HG02588 (cell line): ENCODE measurements at regions not wholly inside any gene's neighbourhood (a gene's known extent, or its start where the extent isn't known, plus 50 kb on each side); places are given as distances from the start of the nearest gene placed in this dataset.

Source experiments
- ATAC-seq: cut with Tn5 transposase; IDR thresholded peaks from one replicate; pipeline ENCODE4 v1.9.1; 2021; ENCODE audit warnings: mild to moderate bottlenecking, moderate library complexity; ENCODE audit not compliant: unreplicated experiment

DNA sequence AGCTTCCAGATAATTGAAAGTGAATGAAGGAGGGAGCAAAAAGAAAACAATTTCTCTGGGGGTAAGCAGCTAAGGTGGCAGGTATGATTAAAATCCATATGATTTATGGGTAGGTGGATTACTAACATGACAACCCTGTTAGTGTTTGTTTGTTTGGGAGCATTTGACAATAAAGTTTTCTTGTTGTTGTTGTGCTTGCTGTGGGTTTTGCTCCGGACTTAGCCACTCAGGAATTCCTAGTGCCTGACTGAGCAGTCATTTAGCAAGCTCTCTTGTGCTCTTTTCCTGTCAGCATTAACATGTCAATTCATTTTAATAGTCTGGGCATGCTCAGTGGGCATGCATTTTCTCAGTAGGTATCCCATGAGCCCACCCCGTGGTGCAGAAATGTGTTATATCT, 674.8 kb upstream of the ZEB2 start:
- no peak for ATAC-seq

DNA sequence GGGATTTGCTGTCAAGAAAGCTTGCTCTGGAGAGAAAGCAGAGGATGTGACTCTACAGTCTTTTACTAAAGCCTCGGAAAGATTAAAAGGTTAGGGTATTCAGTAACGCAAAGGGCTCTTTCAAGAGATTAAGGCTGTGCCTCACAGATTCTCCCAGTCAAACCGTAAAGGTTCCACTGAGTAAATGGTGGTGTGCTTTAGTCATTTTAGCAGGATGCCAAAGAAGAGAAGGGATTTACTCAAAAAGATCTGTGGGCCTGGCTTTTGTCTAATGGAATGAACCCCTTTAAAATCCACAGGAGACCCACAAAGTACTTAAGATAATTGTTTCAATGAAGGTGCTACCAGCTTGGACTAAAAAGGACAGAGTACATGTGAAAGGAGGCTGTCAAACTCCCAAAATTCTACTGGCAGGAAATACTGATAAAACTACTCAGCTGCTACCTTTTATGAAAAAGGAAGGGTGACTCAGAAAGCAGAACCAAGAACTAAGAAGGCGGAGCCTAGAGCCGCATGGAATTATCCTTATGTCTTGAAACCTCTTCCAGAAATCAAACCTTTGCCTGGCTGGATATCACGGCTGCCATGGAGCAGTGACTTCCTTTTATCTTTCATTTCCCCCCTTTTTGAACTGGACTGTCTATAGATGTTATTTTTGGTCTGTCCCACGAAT, 670.2 kb upstream of the ZEB2 start:
- no peak for ATAC-seq

DNA sequence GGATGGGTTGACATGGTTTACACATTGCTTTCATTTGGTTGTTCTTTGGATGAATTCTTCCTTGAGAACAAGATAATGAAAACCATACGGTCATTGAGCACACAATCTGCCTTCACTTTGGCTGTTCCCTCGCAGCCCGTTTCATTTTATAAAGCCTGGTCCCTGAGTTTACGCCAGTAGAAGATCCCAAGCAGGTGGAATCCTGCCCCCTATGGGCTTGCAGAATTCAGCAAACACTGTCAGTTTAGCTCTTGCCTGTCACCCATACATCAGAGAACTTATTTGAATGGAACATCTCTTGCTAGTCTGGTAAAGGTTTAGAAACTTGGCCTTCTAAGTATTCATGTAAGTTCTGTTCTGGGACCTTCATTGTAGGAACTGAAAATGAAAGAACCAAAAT, 666.4 kb upstream of the ZEB2 start:
- no peak for ATAC-seq

DNA sequence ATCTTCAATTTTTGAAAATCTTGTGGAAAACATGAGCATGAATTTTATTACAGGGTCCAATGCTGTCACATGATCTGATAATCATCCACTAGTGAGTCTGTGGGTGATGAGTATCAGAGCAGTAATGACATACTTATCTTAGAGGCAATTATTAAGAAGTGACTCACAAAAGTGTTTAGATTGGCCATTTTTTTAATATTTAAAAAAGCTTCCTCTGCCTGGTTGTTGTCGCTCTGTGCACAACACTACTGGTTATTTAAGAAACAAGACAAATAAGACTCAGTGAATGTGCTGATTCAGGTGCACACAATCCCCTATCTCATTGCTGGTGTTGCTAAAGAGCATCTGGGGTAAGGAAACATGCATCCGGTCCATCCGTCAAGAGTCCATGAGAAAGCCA, 665.8 kb upstream of the ZEB2 start:
- no peak for ATAC-seq

DNA sequence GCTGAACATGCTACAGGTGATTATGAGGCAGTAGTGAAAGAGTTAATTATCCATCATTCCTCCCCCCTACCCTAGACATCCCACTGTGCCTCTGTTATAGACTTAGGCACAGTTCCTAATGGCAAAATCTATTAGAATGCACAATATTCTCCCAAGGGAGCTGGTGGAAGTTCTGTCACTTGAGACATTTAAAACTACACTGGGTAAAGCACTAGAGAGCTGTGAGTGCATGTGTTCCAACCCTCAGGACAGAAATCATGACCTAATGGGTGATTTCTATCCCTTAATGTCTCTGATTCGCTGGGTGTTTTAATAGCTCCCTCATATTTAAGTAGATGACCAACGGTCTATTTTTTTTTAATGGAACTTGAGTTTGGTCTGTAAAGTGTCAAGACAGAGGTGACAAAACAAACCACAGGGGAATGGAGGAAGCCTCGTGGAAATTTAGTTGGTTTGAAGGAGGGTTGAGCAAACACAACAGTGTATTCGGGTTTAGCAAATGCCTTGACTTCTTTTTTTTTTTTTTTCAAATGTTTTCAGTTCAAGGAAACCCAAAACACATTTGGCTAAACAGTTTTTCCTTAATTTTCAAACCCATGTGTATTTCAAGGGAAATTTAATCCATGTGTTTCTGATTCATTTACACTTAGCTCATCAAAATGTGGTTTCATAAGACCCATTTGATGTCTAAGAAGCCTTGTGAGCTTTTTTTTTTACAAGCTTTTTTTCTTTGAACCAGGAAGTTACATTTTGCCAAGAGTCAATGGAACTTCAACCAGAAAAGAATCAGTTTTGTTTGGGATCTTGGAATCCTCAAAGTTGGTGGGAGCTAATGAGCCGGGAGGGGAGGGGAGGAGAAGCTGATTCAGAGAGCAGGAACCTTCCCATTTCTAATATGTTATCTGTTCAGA, 665.1 kb upstream of the ZEB2 start:
- ATAC-seq, result no peak

DNA sequence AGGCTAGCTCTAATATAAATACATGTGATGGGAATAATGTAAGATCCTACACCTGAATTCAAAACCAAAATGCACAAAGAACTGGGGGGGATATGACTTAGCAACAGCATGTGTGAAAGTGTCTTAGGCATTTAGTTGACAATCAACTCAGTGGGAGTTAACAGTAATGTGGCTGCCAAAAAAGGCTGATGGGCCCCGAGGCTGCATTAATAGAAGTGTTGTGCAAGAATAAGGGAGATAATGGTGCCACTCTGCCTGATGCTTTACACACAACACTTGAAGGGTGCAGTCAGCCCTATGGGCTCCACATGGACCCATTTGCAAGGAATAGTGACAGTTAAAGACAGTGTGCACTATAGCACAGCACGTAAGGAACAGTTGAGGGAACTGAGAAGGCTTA, 649.4 kb upstream of the ZEB2 start:
- no peak for ATAC-seq

DNA sequence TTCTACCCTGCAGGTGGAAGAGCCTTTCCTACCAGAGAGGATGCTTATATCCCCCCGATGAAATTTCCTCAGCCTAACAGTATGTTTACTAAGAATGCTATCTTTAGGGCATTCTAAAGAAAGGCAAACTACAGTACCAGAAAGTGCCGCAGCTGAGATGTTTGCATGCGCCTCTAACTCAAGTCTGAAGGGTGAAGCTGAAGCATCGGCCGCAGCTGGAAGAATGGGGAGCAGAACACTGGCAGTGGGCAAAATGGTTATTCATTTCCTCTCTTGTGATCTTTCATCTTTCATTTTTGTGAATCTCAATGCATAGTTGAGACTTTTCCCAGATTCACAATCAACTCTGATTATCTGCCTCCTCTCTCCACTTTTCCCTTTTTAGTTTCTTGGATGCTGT, 648.2 kb upstream of the ZEB2 start:
- ATAC-seq, result no peak

DNA sequence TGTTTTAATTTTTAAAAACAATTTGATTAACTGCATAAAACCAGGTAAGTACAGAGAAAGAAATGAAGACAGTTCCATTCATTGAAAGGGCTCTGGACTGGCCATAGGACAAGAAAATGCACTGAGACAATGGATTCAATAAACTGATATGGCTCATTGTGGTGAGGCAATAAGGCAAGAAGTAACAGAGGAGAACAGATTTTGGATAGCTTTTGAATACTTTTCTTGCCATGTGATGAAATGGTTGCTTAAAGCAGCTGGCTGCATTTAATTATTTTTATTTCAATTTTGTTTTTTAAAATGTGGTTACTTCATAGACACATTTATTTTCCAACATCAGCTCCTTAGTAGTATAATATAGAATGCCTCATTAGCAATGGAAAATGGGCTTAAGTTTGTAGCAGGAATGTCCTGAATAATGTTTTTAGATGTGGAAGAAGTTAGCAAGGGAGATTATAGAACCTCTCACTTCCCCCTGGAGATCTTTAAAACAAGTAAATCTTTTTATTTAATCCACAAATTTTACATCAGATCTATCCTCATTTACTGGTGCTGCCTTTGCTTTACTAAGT, 646.9 kb upstream of the ZEB2 start:
- ATAC-seq, result no peak

DNA sequence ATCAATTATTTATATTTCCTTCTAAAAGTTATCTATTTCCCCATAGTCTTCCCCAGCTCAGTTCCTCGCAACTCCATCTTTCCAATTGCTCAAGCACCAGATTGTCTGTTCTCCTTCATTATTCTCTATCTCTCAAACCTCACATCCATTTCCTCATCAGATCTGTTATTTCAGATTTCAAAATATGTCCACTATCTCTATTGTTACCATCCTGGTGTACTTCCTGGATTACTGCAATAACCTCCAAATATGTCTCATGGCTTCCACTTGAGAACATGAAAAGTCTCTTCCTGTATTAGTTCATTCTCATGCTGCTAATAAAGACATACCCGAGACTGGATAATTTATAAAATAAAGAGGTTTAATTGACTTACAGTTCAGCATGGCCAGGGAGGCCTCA, 641.7 kb upstream of the ZEB2 start:
- ATAC-seq, result no peak

DNA sequence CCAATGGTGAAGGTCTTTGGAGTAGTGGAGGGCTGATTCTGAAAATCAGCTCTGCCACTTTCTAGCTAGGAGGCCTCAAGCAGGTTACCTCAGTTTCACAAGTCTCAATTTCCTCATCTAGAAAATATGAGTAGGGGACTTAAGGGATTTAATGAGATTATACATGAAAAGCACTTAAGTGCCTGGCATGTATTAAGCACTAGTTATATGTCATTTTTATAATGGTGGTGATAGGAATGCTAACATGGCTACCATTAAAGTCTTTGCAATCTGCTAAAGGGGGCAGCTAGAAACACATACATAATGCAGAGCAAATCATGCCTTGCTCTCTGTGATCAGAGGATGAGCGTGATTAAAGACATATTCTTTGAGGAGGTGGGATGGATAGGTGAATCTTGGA, 640.9 kb upstream of the ZEB2 start:
- ATAC-seq, result no peak

DNA sequence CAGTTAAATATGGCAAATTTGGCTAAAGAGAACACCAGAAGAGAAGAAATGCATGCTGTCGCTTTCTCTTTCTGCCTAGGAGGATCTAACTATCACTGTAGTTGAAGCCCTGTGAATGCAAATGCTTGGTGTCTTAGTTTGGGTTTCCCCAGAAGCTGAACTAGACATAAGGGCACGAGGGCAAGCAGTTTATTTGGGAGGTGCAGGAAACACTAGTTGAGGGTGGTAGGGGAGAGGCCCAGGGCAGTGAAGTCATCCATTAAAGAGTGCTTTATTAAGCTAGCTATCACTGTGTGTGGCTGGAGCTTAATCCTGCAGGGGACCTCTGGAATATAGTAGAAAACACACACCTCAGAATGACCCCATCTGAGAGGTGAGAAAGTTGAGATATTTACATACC, 639.8 kb upstream of the ZEB2 start:
- ATAC-seq, result no peak

DNA sequence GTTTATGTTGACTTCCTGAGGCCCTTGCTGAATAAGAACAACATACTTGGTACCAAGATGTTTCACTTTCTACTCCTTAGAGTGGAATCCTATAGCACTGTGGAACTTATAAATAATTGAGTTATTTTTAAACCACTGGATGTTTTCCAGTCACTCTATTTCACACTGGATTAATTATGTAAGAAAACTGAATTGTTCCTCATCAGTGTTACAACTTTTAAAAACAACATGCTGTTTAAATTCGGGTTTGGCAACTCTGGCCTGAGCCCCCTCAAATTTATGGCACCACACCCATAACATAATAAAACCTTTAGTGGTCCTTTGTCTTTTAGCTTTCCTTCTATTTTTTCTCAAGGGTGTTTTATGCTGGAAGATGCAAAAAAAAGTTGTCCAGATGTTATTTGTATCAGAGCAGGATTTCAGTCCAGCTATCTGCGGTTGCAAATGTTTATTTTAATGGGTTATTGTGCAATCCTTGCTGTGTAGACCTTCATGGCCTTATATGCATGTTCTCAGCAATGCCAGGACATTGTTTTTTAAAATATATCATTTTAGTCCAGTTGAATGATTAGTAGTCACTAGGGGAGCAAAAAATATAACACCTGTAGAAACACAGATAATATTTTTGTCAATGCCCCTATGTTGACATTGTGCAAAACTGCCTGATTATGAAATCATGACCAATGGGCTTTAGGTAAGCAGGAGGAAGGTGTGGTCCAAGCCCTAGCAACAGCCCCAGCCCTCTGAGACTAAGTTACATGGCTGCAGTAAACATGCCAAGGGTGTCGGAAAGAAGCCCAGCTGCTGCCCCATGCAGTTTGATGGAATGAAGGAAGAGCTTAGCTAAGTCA, 638.0 kb upstream of the ZEB2 start:
- no peak for ATAC-seq

DNA sequence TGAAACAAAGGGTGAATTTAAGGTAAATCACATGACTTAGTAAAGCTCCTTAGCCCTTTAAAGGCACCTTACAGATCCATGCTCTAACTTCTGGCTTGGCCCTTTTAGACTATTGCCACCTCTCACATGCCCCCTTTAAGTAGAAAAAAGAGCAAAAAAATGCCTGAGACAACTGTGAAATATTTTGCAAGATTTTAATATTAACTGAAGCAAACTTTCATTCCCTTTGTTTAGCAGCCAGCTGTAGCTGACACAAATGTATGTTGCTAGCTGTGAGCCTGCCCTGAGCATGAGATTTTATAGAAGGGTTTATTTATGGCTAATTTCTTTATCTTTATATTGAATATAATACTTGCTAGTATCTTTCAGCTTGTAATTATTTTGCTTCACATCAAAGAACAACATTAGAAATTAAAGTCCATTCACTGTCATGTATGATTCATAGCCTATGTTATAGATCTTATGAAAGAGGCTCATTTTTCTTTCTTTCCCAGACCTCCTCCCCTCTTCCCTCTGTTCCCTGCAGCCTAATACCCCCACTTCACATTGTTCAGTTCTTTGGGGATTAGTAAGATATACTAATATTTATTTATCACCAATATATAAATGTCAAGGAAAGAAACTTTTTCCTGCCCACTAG, 637.2 kb upstream of the ZEB2 start:
- no peak for ATAC-seq

DNA sequence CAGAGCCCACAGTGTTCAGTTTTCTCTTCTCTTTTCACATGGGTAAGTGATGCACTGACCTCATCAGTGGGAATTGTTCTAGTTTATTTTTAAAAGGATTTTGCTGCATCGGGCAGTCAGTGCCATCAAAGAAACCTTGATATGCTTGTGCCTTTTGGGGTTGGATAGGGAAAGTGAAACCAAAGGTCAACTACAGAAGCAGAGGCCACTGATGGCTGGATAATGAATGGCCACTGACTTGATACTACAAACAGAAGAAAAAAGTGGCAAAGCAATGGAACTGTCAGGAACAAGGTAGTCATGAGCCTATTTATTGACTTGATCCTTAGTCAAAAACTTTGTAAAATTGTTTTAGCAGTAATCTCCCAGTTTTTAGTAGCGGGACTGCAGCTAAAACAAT, 636.3 kb upstream of the ZEB2 start:
- ATAC-seq, result no peak

DNA sequence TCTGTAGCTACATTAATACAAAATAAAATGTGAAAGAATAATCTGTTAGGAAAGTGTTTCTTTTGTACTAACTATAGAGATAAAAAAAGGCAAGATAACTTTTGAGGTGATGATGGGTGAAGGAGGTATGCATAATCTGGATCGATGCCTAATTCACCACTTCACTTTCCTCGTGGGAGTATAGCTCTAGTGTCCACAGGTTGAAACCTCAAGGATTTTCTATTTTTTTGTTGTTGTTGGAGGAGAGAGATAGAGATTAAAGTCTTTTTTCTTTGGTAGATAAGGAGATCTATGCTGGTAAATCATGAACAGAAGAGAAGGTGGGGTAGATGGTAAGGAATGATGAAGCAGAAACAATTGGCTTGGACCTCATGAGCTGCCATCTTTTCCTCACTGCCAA, 635.3 kb upstream of the ZEB2 start:
- no peak for ATAC-seq

DNA sequence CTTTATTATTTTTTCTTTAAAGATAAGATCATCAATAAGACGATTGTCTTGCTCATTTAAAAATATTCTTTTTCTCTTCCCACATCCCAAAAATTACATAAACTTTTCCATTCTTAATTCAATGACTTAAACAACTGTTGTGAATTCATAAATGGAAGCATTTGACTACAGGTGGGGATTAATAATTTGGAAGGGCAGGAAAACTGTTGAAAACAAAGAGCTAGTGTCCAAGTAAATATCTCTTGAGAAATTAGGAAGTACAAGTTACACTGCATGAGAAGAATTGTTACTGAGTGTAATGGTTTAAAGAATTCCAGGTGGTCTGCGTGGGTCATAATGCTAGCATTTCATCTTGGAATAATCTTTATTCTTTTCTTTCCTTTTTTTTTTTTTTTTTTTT, 634.8 kb upstream of the ZEB2 start:
- no peak for ATAC-seq

DNA sequence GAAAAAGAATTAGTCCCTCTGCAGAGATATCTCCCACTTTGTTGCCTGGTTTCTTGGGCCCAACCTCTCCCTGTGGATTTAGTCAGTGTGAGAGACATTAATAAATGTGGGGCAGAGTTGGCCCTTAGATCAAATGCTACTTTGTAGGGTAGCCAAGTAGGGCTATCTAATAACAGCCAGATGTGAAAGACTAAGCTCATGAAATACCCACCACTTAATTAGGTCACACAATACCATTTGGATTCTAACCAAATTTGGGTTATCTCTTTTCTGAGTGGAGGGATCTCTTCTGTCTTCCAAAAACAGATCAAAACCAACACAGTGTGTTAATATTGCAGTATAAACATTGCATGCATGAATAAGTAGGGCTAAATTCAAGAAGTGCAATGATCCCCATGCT, 626.8 kb upstream of the ZEB2 start:
- no peak for ATAC-seq

DNA sequence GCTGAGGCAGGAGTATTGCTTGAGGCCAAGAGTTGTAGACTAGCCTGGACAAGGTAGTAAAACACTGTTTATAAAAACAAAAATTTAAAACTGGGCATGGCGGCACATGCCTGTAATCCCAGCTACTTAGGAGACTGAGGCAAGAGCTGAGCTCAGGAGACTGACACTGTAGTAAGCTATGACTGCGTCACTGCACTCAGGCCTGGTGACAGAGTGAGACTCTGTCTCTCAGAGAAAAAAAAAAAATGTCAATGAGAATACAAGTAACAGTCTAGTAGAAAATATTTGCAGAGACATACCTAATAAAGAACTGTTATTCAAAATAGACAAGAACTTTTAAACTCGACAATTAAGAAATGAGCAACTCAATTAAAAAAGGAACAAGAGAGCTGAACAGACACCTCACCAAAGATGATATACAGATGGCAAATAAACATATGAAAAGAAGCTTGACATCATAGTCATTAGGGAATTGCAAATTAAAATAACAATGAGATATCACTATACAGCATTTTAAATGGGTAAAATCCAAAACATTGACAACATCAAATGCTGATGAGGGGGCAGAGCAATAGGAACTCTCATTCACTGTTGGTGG, 624.3 kb upstream of the ZEB2 start:
- no peak for ATAC-seq

DNA sequence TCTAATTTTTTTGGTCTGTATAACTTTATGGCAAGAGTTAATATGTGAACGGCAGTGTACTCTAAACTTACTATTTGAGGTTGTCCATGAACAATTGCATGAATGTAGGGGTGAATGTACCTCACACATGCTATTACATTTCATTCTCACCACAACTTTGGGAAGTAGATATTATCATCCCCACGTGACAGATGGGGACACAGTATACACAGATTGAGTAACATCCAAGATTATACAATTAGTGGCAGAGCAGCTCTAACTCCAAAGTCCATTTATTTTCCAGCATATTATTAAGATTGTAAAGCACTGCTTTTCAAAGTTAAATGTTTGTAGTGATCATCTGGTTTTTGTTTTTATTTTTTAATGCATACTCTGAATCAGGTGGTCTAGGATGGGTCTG, 622.1 kb upstream of the ZEB2 start:
- no peak for ATAC-seq

DNA sequence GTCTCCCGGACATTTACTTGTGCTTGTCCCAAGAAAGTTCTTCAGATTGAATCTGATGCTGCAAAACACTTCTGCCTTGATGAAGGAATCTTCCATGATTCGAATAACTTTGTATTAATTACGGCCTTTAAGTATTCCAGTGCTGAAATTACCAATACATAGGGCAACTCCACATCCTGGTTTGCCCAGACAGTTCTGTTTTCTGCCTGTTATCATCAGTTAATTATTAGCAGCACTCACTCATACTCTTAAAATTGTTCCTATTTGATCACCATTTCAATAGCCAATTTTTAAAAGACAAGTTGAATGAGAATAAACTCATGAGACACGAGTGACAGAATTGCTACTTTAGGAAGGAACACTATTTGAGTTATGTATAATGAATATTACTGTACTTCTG, 620.7 kb upstream of the ZEB2 start:
- no peak for ATAC-seq
